ENCODE measurements at regions not wholly inside any gene's neighbourhood (a gene's known extent, or its start where the extent isn't known, plus 50 kb on each side); places are given as distances from the start of the nearest gene placed in this dataset.
A peak's percentile ranks its signal among the peaks of the same experiment; 100 is the strongest.
"Not testable (repeated sequence)": the region's sequence is repeated elsewhere in the genome, so short reads cannot be mapped to it uniquely, and the experiment has no call there.

- DNase-seq (ENCODE audit: low read depth) = no peak
Observed at GRCh38 chr4:84126061-84126787, 372.9 kb downstream of the NKX6-1 start.

- no peak for DNase-seq (ENCODE audit: low read depth)
Observed at GRCh38 chr4:84110040-84110439, 389.1 kb downstream of the NKX6-1 start.

GRCh38 chr4:84101653-84102625 lies 397.2 kb downstream of the NKX6-1 start:
- not testable (repeated sequence) for DNase-seq (ENCODE audit: low read depth)

GRCh38 chr4:84100071-84100470 lies 399.0 kb downstream of the NKX6-1 start:
- DNase-seq (ENCODE audit: low read depth) = no peak

- no peak for DNase-seq (ENCODE audit: low read depth)
Observed at GRCh38 chr4:84099599-84099998, 399.5 kb downstream of the NKX6-1 start.

- DNase-seq (ENCODE audit: low read depth) = no peak
Observed at GRCh38 chr4:84091266-84091665, 407.8 kb downstream of the NKX6-1 start.

GRCh38 chr4:84089652-84090437 lies 409.2 kb downstream of the NKX6-1 start:
- no peak for DNase-seq (ENCODE audit: low read depth)

GRCh38 chr4:84085986-84086385 lies 413.1 kb downstream of the NKX6-1 start:
- DNase-seq (ENCODE audit: low read depth) = no peak

GRCh38 chr4:84070289-84070688 lies 428.8 kb downstream of the NKX6-1 start:
- no peak for DNase-seq (ENCODE audit: low read depth)

GRCh38 chr4:84063619-84064018 lies 435.5 kb downstream of the NKX6-1 start:
- no peak for DNase-seq (ENCODE audit: low read depth)

- no peak for DNase-seq (ENCODE audit: low read depth)
Observed at GRCh38 chr4:84058201-84058600, 440.9 kb downstream of the NKX6-1 start.

GRCh38 chr4:84051639-84052038 lies 447.5 kb downstream of the NKX6-1 start:
- no peak for DNase-seq (ENCODE audit: low read depth)

- no peak for DNase-seq (ENCODE audit: low read depth)
Observed at GRCh38 chr4:84051089-84051488, 448.0 kb downstream of the NKX6-1 start.

GRCh38 chr4:84050015-84050414 lies 449.1 kb downstream of the NKX6-1 start:
- no peak for DNase-seq (ENCODE audit: low read depth)

GRCh38 chr4:84046551-84046950 lies 452.5 kb downstream of the NKX6-1 start:
- DNase-seq (ENCODE audit: low read depth) = no peak

- DNase-seq (ENCODE audit: low read depth) = no peak
Observed at GRCh38 chr4:84041426-84041825, 457.7 kb downstream of the NKX6-1 start.

GRCh38 chr4:84035568-84035967 lies 463.5 kb downstream of the NKX6-1 start:
- no peak for DNase-seq (ENCODE audit: low read depth)

GRCh38 chr4:84032372-84032771 lies 466.7 kb downstream of the NKX6-1 start:
- DNase-seq (ENCODE audit: low read depth) = no peak

GRCh38 chr4:84031401-84031800 lies 467.7 kb downstream of the NKX6-1 start:
- peak; percentile 0 for DNase-seq (ENCODE audit: low read depth)

GRCh38 chr4:84028340-84028739 lies 470.8 kb downstream of the NKX6-1 start:
- DNase-seq (ENCODE audit: low read depth) = no peak

- no peak for DNase-seq (ENCODE audit: low read depth)
Observed at GRCh38 chr4:84024405-84024804, 474.7 kb downstream of the NKX6-1 start.

GRCh38 chr4:84022564-84022963 lies 476.5 kb downstream of the NKX6-1 start:
- no peak for DNase-seq (ENCODE audit: low read depth)
